Keratinocyte (primary cell): ENCODE measurements at regions not wholly inside any gene's neighbourhood (a gene's known extent, or its start where the extent isn't known, plus 50 kb on each side); places are given as distances from the start of the nearest gene placed in this dataset.
"Not testable (repeated sequence)": the region's sequence is repeated elsewhere in the genome, so short reads cannot be mapped to it uniquely, and the experiment has no call there.

Experiments
- DNase-seq: peaks from one replicate; pipeline ENCODE4 v3.0.0-alpha.2; 2011; ENCODE audit warnings: low read depth, missing footprints, low spot score
- FAIRE-seq: peaks from 2 replicates; lab custom pipeline; 2011; peaks lifted over from hg19 to GRCh38; lab: Jason Lieb, UNC
- H2AFZ ChIP-seq: 2 replicates; pipeline ENCODE4 v1.6.0; 2012; ENCODE audit warnings: low read length, control low read depth, inconsistent platforms; ENCODE audit not compliant: control insufficient read depth
- H3K27ac ChIP-seq: 2 replicates; pipeline ENCODE4 v1.5.1; 2011; ENCODE audit warnings: low read length; ENCODE audit not compliant: control insufficient read depth, insufficient read depth
- H3K27me3 ChIP-seq: 3 replicates; pipeline ENCODE4 v1.6.0; 2011; ENCODE audit warnings: low read length; ENCODE audit not compliant: control insufficient read depth, insufficient read depth; ENCODE audit errors: extremely low read depth
- H3K36me3 ChIP-seq, 2 experiments: 2 replicates in 1 of 2; 3 replicates in 1 of 2; pipeline ENCODE4 v1.5.1; 2011; ENCODE audit warnings: low read length in 2 of 2, mild to moderate bottlenecking in 1 of 2; ENCODE audit not compliant: control insufficient read depth in 2 of 2, insufficient read depth in 2 of 2; ENCODE audit errors: extremely low read depth in 1 of 2
- H3K4me1 ChIP-seq: 3 replicates; pipeline ENCODE4 v1.5.1; 2011; ENCODE audit warnings: low read length; ENCODE audit not compliant: control insufficient read depth, insufficient read depth; ENCODE audit errors: extremely low read depth
- H3K4me2 ChIP-seq: 3 replicates; pipeline ENCODE4 v1.6.0; 2011; ENCODE audit warnings: low read depth, low read length; ENCODE audit not compliant: control insufficient read depth, insufficient read depth; ENCODE audit errors: extremely low read depth
- H3K4me3 ChIP-seq, 3 experiments: fragments of 200-600 bp in 1 of 3; sonication (generic) in 1 of 3; 2 replicates in 2 of 3; 3 replicates in 1 of 3; pipeline ENCODE4 v1.5.1; 2011 to 2016; ENCODE audit warnings: low read length in 3 of 3, mild to moderate bottlenecking in 3 of 3, control low read depth in 2 of 3, inconsistent platforms in 1 of 3, low read depth in 1 of 3, mixed read lengths in 1 of 3, mixed run types in 1 of 3, moderate library complexity in 1 of 3; ENCODE audit not compliant: control insufficient read depth in 2 of 3, insufficient read depth in 2 of 3; ENCODE audit errors: extremely low read depth in 1 of 3
- H3K79me2 ChIP-seq: 2 replicates; pipeline ENCODE4 v1.6.0; 2012; ENCODE audit warnings: low read length; ENCODE audit not compliant: control insufficient read depth, insufficient read depth
- H3K9ac ChIP-seq: 3 replicates; pipeline ENCODE4 v1.6.0; 2011; ENCODE audit warnings: low read length; ENCODE audit not compliant: control insufficient read depth, insufficient read depth; ENCODE audit errors: extremely low read depth
- H3K9me1 ChIP-seq: 3 replicates; pipeline ENCODE4 v1.6.0; 2011; ENCODE audit warnings: low read length; ENCODE audit not compliant: control insufficient read depth, insufficient read depth; ENCODE audit errors: extremely low read depth
- H3K9me3 ChIP-seq: 2 replicates; pipeline ENCODE4 v1.5.1; 2012; ENCODE audit warnings: low read depth, low read length; ENCODE audit not compliant: control insufficient read depth
- H4K20me1 ChIP-seq: 3 replicates; pipeline ENCODE4 v1.6.0; 2011; ENCODE audit warnings: low read length; ENCODE audit not compliant: control insufficient read depth, insufficient read depth; ENCODE audit errors: extremely low read depth
- EZH2 ChIP-seq: IDR thresholded peaks from one replicate; pipeline ENCODE4 v1.6.1; 2012; ENCODE audit warnings: inconsistent platforms, mild to moderate bottlenecking, low read length, moderate library complexity
- dilution Hi-C: fragments of 300-500 bp; cut with MboI; formaldehyde crosslinking; loops from one replicate; pipeline ENCODE4 v1.7.0; 2020; ENCODE audit warnings: low sequenced_read_pairs; ENCODE audit not compliant: extremely low pct_ligation_motif_present
- TF ChIP-seq, protein P1 (sequence below), 3 experiments: IDR thresholded peaks in 1 of 3; conservative IDR thresholded peaks in 1 of 3; optimal IDR thresholded peaks in 1 of 3; 2 replicates in 2 of 3; 3 replicates in 1 of 3; pipeline versions ENCODE3 to v1.5.1; 2011; ENCODE audit warnings: low read length in 3 of 3, mild to moderate bottlenecking in 3 of 3, moderate library complexity in 2 of 3, control low read depth in 1 of 3, inconsistent platforms in 1 of 3; ENCODE audit not compliant: insufficient read depth in 2 of 3; ENCODE audit errors: extremely low read depth in 1 of 3

DNA sequence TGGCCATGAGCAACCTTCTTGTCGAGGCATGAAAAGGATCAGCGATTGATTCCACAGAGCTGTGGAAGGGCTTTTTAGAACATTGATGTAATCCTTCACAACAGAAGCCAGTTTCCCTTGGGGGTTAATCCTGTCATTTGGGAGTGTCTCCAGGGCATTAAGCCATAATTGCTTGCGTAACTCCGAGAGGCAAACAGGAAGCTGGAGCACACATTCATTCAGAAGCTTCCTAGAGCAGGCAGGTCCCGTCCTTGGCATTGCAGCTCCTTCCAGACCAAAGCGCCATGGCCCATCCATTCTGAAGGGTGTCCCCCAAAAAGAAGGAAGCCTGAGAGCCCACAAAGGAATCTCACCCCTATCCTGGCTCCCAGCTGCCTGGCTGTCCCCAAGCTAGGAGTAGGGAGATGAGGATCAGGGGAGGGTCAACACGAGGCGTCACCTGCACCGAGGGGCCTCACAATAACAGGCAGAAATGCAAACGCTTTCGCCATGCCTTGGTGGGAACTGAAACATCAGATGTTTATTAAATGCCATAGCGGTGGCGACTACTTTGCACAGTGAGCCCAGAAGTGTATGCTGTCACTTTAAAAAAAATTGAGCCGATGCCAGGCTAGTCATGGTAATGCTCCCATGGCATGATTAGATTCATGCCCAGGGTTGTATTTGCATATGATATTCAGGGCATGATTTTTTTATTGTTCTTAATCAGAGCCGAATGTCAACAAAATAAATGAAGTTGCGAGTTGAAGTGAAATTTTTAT, 339.4 kb downstream of the BCL11A start:
- H3K9me1 ChIP-seq: no peaks in the 10 kb centered on the region
- H3K4me3 ChIP-seq: peak overlapping the region in 2 of 3 experiments; percentile 49 to 59
- H2AFZ ChIP-seq: peak overlapping the region; percentile 83
- no peaks in the 10 kb centered on the region for H4K20me1 ChIP-seq
- FAIRE-seq (peak; percentile 95), DNase-seq (peak; percentile 75)
- dilution Hi-C loops: no loop called here
- no peak for TF ChIP-seq EZH2
- TF ChIP-seq, protein P1, sequence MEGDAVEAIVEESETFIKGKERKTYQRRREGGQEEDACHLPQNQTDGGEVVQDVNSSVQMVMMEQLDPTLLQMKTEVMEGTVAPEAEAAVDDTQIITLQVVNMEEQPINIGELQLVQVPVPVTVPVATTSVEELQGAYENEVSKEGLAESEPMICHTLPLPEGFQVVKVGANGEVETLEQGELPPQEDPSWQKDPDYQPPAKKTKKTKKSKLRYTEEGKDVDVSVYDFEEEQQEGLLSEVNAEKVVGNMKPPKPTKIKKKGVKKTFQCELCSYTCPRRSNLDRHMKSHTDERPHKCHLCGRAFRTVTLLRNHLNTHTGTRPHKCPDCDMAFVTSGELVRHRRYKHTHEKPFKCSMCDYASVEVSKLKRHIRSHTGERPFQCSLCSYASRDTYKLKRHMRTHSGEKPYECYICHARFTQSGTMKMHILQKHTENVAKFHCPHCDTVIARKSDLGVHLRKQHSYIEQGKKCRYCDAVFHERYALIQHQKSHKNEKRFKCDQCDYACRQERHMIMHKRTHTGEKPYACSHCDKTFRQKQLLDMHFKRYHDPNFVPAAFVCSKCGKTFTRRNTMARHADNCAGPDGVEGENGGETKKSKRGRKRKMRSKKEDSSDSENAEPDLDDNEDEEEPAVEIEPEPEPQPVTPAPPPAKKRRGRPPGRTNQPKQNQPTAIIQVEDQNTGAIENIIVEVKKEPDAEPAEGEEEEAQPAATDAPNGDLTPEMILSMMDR (optimal IDR thresholded peaks at IDR 0.05 in 1 of 3, IDR thresholded peaks at IDR 0.05 in 1 of 3, conservative IDR thresholded peaks at IDR 0.05 in 1 of 3; ENCODE audit: extremely low read depth in 1 of 3, insufficient read depth in 2 of 3, low read length in 3 of 3): no peak
- H3K27me3 ChIP-seq: no peaks in the 10 kb centered on the region
- H3K36me3 ChIP-seq: no peaks in the 10 kb centered on the region
- peak overlapping the region; percentile 70 for H3K27ac ChIP-seq
- no peaks in the 10 kb centered on the region for H3K79me2 ChIP-seq
- no peaks in the 10 kb centered on the region for H3K9me3 ChIP-seq
- H3K4me2 ChIP-seq: peak overlapping the region; percentile 82
- peaks cover 27% of the 10 kb centered on the region for H3K4me1 ChIP-seq
- H3K9ac ChIP-seq: peak overlapping the region; percentile 55

DNA sequence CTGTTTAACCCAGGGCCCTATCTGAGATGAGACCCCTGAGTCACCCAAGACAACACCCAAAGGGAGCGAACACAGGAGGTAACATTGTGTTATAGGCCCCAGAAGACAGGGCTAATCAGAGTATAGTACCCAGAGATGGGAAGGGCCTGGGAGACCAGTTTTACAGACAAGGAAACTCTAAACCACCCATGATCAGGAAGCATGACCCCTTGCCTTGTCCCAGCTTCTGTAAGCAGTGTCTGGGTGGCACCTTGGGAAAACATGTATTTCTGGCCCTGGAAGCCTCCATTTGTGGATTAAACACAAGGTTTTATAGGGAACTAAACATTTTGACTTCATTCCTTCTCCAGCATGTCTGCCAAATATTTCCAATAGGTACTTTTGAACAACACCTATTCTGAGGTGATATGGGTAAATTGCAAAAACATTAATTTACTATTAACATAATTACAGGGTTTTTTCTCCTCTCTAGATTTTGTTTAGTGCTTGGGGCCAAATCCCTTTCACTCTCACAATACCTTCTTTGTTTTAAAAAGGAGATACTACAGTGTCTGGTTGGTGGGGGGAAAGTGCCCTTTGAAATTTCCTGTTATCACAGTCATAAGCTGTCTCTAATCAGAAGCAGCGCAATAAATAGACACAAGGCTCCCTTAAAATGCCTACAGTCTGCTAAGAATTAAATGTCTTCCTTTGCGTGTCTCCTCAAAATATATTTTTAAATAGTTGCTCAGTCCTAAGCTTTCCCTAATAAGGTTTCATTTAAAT, 341.1 kb downstream of the BCL11A start:
- Histone ChIP-seq H3K4me1 (peaks cover 27% of the 10 kb centered on the region), H3K79me2 (no peaks in the 10 kb centered on the region), H4K20me1 (no peaks in the 10 kb centered on the region), H3K27ac (no peak overlapping the region), H3K9ac (no peak overlapping the region), H3K27me3 (no peaks in the 10 kb centered on the region), H3K4me2 (no peak overlapping the region), H3K4me3 (no peak overlapping the region), H3K9me1 (no peaks in the 10 kb centered on the region), H3K36me3 (no peaks in the 10 kb centered on the region), H2AFZ (no peak overlapping the region), H3K9me3 (no peaks in the 10 kb centered on the region)
- DNase-seq: no peak
- FAIRE-seq: no peak
- TF ChIP-seq, protein P1 (optimal IDR thresholded peaks at IDR 0.05 in 1 of 3, IDR thresholded peaks at IDR 0.05 in 1 of 3, conservative IDR thresholded peaks at IDR 0.05 in 1 of 3; ENCODE audit: extremely low read depth in 1 of 3, insufficient read depth in 2 of 3, low read length in 3 of 3): no peak
- no peak for TF ChIP-seq EZH2
- dilution Hi-C loops: no loop called here

GRCh38 chr2:60189006-60189405, 364.4 kb downstream of the BCL11A start:
- H4K20me1 ChIP-seq, H3K79me2 ChIP-seq, H3K4me1 ChIP-seq, H3K9me1 ChIP-seq, H3K36me3 ChIP-seq, DNase-seq, H3K27ac ChIP-seq, dilution Hi-C loops, H3K4me2 ChIP-seq, FAIRE-seq, H3K4me3 ChIP-seq, H3K9ac ChIP-seq, H3K9me3 ChIP-seq, H3K27me3 ChIP-seq, H2AFZ ChIP-seq: not testable (repeated sequence)
